Panc1 (cell line): ENCODE measurements at regions not wholly inside any gene's neighbourhood (a gene's known extent, or its start where the extent isn't known, plus 50 kb on each side); places are given as distances from the start of the nearest gene placed in this dataset.

ENCODE experiments used
- ATAC-seq: fragments of 200-7000 bp; cut with Tn5 transposase; 2 replicates; pipeline ENCODE4 v1.9.1; 2020; ENCODE audit warnings: mild to moderate bottlenecking, moderate library complexity
- BruUV-seq: library from RNA; stranded (reverse); fragments of 400-500 nt; replicated peaks from 2 replicates; lab custom pipeline; 2021; lab: Mats Ljungman, UMichigan
- CTCF ChIA-PET: fragments of 300-600 bp; sonication (Branson Sonifier 250); formaldehyde crosslinking; loops from one replicate; lab custom pipeline; 2022; ENCODE audit warnings: antibody characterized with exemption; lab: Charles Lee
- POLR2A ChIA-PET: fragments of 300-600 bp; sonication (Branson Sonifier 250); formaldehyde crosslinking; loops from one replicate; lab custom pipeline; 2022; ENCODE audit warnings: antibody characterized with exemption; lab: Charles Lee
- DNase-seq: peaks from one replicate; pipeline ENCODE4 v3.0.0-alpha.2; 2010; ENCODE audit warnings: low read depth, low spot score
- H3K27ac ChIP-seq: 2 replicates; pipeline ENCODE4 v1.5.1; 2011; ENCODE audit warnings: mild to moderate bottlenecking, low read length, inconsistent platforms
- H3K27me3 ChIP-seq: fragments of 200-500 bp; sonication (Bioruptor generic); 2 replicates; pipeline ENCODE4 v1.6.0; 2014; ENCODE audit warnings: low read length, inconsistent platforms; ENCODE audit not compliant: control insufficient read depth, insufficient read depth
- H3K36me3 ChIP-seq: fragments of 200-500 bp; sonication (Bioruptor generic); 2 replicates; pipeline ENCODE4 v1.5.1; 2014; ENCODE audit warnings: inconsistent platforms, mild to moderate bottlenecking, low read length, moderate library complexity; ENCODE audit not compliant: control insufficient read depth, insufficient read depth
- H3K4me1 ChIP-seq: 2 replicates; pipeline ENCODE4 v1.5.1; 2011; ENCODE audit warnings: inconsistent platforms, mild to moderate bottlenecking, low read length, moderate library complexity; ENCODE audit not compliant: control insufficient read depth, insufficient read depth
- H3K4me3 ChIP-seq, 2 experiments: 2 replicates each; pipeline ENCODE4 v1.5.1; 2011 to 2012; ENCODE audit warnings: low read depth in 2 of 2, low read length in 2 of 2, mild to moderate bottlenecking in 2 of 2, inconsistent platforms in 1 of 2, moderate library complexity in 1 of 2
- H3K9me3 ChIP-seq: fragments of 200-500 bp; sonication (Bioruptor generic); 2 replicates; pipeline ENCODE4 v1.5.1; 2014; ENCODE audit warnings: low read depth, mild to moderate bottlenecking, inconsistent platforms, low read length, moderate library complexity; ENCODE audit not compliant: control insufficient read depth, insufficient read depth
- CTCF ChIP-seq: fragments of 450-650 bp; IDR thresholded peaks from 2 replicates; pipeline ENCODE4 v1.5.1; 2017; ENCODE audit warnings: mild to moderate bottlenecking
- POLR2AphosphoS5 ChIP-seq: IDR thresholded peaks from 2 replicates; pipeline ENCODE4 v1.6.1; 2012; ENCODE audit warnings: mild to moderate bottlenecking, low read depth, low read length, moderate library complexity
- REST ChIP-seq, 2 experiments: IDR thresholded peaks; 2 replicates each; pipeline ENCODE4 v1.6.1; 2011 to 2012; ENCODE audit warnings: low read depth in 2 of 2, control low read depth in 1 of 2, low read length in 1 of 2, mild to moderate bottlenecking in 1 of 2, moderate library complexity in 1 of 2; ENCODE audit not compliant: insufficient read depth in 1 of 2
- SIN3A ChIP-seq: IDR thresholded peaks from 2 replicates; pipeline ENCODE4 v1.6.1; 2012; ENCODE audit warnings: low read depth, mild to moderate bottlenecking, low read length, moderate library complexity, borderline replicate concordance; ENCODE audit not compliant: insufficient read depth
- TCF7L2 ChIP-seq: IDR thresholded peaks from 2 replicates; pipeline ENCODE4 v1.6.1; 2011; ENCODE audit warnings: mild to moderate bottlenecking, low read depth, low read length, inconsistent platforms
- in situ Hi-C: cut with HindIII; loops from 2 replicates; pipeline ENCODE4 v1.10.0; 2016; ENCODE audit warnings: low sequenced_read_pairs, low pct_unique_long_range_greater_than_20kb
- intact Hi-C: fragments of 100-400 bp; cut with micrococcal nuclease; formaldehyde crosslinking; loops from one replicate; pipeline ENCODE4 v1.10.0; 2022; ENCODE audit not compliant: unreplicated experiment

- no peaks in the 10 kb centered on the region for H3K36me3 ChIP-seq
- no peak overlapping the region for H3K4me3 ChIP-seq
- ChIA-PET CTCF (no interaction called here), POLR2A (interaction anchor here (0.6 kb wide), 1 partner anchor 74 kb away, joined by 4 read pairs; no protein-coding TSS in a partner anchor)
- H3K9me3 ChIP-seq: no peaks in the 10 kb centered on the region
- H3K4me1 ChIP-seq: no peaks in the 10 kb centered on the region
- no peak for TF ChIP-seq REST (IDR thresholded peaks at IDR 0.05; ENCODE audit: insufficient read depth in 1 of 2, low read depth in 2 of 2, low read length in 1 of 2)
- no peak for TF ChIP-seq POLR2AphosphoS5
- TF ChIP-seq CTCF: no peak
- TF ChIP-seq SIN3A: no peak
- TF ChIP-seq TCF7L2: no peak
- no peak overlapping the region for H3K27ac ChIP-seq
- no peaks in the 10 kb centered on the region for H3K27me3 ChIP-seq
- intact Hi-C loops (no loop called here), in situ Hi-C loops (no loop called here)
- DNase-seq (no peak), ATAC-seq (no peak)
- no TSS peak for BruUV-seq
Measured at GRCh38 chr13:62829486-62829885, 1413.8 kb upstream of the PCDH20 start.

- H3K4me3 ChIP-seq: no peak overlapping the region
- no peak for TF ChIP-seq REST (IDR thresholded peaks at IDR 0.05; ENCODE audit: insufficient read depth in 1 of 2, low read depth in 2 of 2, low read length in 1 of 2)
- intact Hi-C loops: no loop called here
- H3K9me3 ChIP-seq: no peaks in the 10 kb centered on the region
- H3K36me3 ChIP-seq: no peaks in the 10 kb centered on the region
- DNase-seq (no peak), ATAC-seq (no peak)
- ChIA-PET CTCF (no interaction called here), POLR2A (no interaction called here)
- no peaks in the 10 kb centered on the region for H3K4me1 ChIP-seq
- no TSS peak for BruUV-seq
- H3K27me3 ChIP-seq: no peaks in the 10 kb centered on the region
- in situ Hi-C loops: no loop called here
- no peak overlapping the region for H3K27ac ChIP-seq
Measured at GRCh38 chr13:62799931-62800436, 1384.3 kb upstream of the PCDH20 start.
